ENCODE measurements at regions not wholly inside any gene's neighbourhood (a gene's known extent, or its start where the extent isn't known, plus 50 kb on each side); places are given as distances from the start of the nearest gene placed in this dataset.
"Not testable (repeated sequence)": the region's sequence is repeated elsewhere in the genome, so short reads cannot be mapped to it uniquely, and the experiment has no call there.

DNA sequence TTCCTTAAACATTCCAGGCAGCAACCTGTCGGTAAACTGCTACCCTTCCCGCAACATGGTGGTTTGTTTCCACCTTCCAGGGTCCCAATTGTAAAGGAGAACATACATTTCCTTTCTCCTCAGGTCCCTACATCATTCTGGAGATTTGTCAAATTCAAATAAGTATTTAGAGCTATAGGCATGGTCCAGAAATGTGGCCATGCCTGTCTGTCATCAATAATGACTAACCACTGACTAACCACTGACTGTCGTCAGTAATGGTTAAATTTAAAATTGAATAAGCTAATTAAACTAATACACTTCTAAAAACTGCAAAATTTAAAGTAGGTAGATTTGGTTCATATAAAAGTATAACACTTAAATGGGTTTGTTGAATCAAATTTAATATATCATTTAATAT, 984.0 kb upstream of the SLC39A10 start:
- TF ChIP-seq, protein P1, sequence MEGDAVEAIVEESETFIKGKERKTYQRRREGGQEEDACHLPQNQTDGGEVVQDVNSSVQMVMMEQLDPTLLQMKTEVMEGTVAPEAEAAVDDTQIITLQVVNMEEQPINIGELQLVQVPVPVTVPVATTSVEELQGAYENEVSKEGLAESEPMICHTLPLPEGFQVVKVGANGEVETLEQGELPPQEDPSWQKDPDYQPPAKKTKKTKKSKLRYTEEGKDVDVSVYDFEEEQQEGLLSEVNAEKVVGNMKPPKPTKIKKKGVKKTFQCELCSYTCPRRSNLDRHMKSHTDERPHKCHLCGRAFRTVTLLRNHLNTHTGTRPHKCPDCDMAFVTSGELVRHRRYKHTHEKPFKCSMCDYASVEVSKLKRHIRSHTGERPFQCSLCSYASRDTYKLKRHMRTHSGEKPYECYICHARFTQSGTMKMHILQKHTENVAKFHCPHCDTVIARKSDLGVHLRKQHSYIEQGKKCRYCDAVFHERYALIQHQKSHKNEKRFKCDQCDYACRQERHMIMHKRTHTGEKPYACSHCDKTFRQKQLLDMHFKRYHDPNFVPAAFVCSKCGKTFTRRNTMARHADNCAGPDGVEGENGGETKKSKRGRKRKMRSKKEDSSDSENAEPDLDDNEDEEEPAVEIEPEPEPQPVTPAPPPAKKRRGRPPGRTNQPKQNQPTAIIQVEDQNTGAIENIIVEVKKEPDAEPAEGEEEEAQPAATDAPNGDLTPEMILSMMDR (IDR thresholded peaks at IDR 0.05; ENCODE audit: extremely low read depth, low read depth, low read length), result no peak
- no peaks in the 10 kb centered on the region for H4K20me1 ChIP-seq (ENCODE audit: insufficient read depth, low read length)
- no peak overlapping the region for H2AFZ ChIP-seq (ENCODE audit: low read length)
- no peaks in the 10 kb centered on the region for H3K27me3 ChIP-seq (ENCODE audit: insufficient read depth, low read length)
- no peak overlapping the region for H3K4me2 ChIP-seq (ENCODE audit: insufficient read depth, low read length)
- H3K9me3 ChIP-seq (ENCODE audit: low read depth, low read length), result peaks cover 1% of the 10 kb centered on the region
- no peak overlapping the region for H3K27ac ChIP-seq (ENCODE audit: low read depth, low read length)
- no peaks in the 10 kb centered on the region for H3K4me1 ChIP-seq (ENCODE audit: insufficient read depth, low read length)
- DNase-seq (ENCODE audit: insufficient read length, low spot score, missing footprints), result no peak
- no peaks in the 10 kb centered on the region for H3K36me3 ChIP-seq (ENCODE audit: insufficient read depth, low read length)
- no peaks in the 10 kb centered on the region for H3K79me2 ChIP-seq (ENCODE audit: insufficient read depth, low read length)
- H3K4me3 ChIP-seq (ENCODE audit: insufficient read depth, low read length), result no peak overlapping the region

DNA sequence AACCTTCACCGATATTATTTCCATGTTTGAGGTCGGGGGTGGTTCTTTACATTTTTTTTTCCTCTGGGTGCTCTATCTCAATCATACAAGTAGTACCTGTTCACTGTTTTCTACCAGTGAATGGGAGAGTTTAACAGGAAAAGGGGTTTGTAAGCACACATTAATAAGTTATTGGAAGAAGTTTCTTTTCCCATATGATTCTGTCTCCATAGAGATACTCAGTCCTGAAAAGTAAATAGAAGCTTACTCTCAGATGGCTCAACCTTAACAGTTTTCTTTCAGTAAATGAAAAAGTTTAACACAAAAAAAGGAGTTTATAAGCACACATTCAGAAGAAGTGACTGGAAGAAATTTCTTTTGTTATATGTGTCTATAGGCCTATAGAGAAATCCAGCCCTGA, 995.6 kb upstream of the SLC39A10 start:
- H4K20me1 ChIP-seq (ENCODE audit: insufficient read depth, low read length), result no peaks in the 10 kb centered on the region
- H3K36me3 ChIP-seq (ENCODE audit: insufficient read depth, low read length), result no peaks in the 10 kb centered on the region
- no peak overlapping the region for H3K4me3 ChIP-seq (ENCODE audit: insufficient read depth, low read length)
- no peaks in the 10 kb centered on the region for H3K4me1 ChIP-seq (ENCODE audit: insufficient read depth, low read length)
- H3K79me2 ChIP-seq (ENCODE audit: insufficient read depth, low read length), result no peaks in the 10 kb centered on the region
- no peak overlapping the region for H2AFZ ChIP-seq (ENCODE audit: low read length)
- no peaks in the 10 kb centered on the region for H3K9me3 ChIP-seq (ENCODE audit: low read depth, low read length)
- H3K27me3 ChIP-seq (ENCODE audit: insufficient read depth, low read length), result no peaks in the 10 kb centered on the region
- H3K4me2 ChIP-seq (ENCODE audit: insufficient read depth, low read length), result no peak overlapping the region
- TF ChIP-seq, protein P1 (IDR thresholded peaks at IDR 0.05; ENCODE audit: extremely low read depth, low read depth, low read length), result no peak
- DNase-seq (ENCODE audit: insufficient read length, low spot score, missing footprints), result no peak
- no peak overlapping the region for H3K27ac ChIP-seq (ENCODE audit: low read depth, low read length)

DNA sequence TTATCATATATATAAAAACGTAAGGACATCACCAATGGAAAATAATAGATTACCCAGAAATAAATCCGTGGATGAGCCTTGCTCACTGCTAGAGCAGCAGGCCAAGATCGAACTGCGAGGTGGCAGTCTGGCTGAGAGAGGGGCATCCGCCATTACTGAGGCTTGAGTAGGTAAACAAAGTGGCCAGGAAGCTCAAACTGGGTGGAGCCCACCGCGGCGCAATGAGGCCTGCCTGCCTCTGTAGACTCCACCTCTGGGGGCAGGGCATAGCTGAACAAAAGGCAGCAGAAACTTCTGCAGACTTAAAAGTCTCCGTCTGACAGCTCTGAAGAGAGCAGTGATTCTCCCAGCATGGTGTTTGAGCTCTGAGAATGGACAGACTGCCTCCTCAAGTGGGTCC, 1018.0 kb upstream of the SLC39A10 start:
- not testable (repeated sequence) for H3K79me2 ChIP-seq (ENCODE audit: insufficient read depth, low read length); H3K36me3 ChIP-seq (ENCODE audit: insufficient read depth, low read length); H2AFZ ChIP-seq (ENCODE audit: low read length); H3K4me3 ChIP-seq (ENCODE audit: insufficient read depth, low read length); DNase-seq (ENCODE audit: insufficient read length, low spot score, missing footprints); H3K4me2 ChIP-seq (ENCODE audit: insufficient read depth, low read length); H3K27me3 ChIP-seq (ENCODE audit: insufficient read depth, low read length); H3K9me3 ChIP-seq (ENCODE audit: low read depth, low read length); H3K27ac ChIP-seq (ENCODE audit: low read depth, low read length); H4K20me1 ChIP-seq (ENCODE audit: insufficient read depth, low read length); H3K4me1 ChIP-seq (ENCODE audit: insufficient read depth, low read length)

DNA sequence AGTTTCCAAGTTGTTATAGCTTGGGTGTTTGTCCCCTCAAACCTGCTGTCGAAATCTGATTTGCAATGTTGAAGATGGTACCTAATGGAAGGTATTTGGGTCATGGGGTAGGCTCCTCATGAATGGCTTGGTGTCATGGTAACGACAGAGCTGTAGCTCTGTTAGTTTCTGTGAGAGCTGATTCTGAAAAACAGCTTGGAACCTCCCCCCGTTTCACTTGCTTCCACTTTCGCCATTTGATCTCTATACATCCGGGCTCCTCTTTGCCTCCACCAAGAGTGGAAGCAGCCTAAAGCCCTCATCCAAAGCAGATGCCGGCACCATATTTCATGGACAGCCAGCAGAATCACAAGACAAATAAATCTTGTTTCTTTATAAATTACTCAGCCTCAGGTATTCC, 1035.1 kb upstream of the SLC39A10 start:
- Histone ChIP-seq H2AFZ (ENCODE audit: low read length) (no peak overlapping the region), H3K4me2 (ENCODE audit: insufficient read depth, low read length) (no peak overlapping the region), H3K27me3 (ENCODE audit: insufficient read depth, low read length) (no peaks in the 10 kb centered on the region), H3K9me3 (ENCODE audit: low read depth, low read length) (no peaks in the 10 kb centered on the region), H3K36me3 (ENCODE audit: insufficient read depth, low read length) (no peaks in the 10 kb centered on the region), H3K4me3 (ENCODE audit: insufficient read depth, low read length) (no peak overlapping the region), H3K79me2 (ENCODE audit: insufficient read depth, low read length) (no peaks in the 10 kb centered on the region), H4K20me1 (ENCODE audit: insufficient read depth, low read length) (no peaks in the 10 kb centered on the region), H3K4me1 (ENCODE audit: insufficient read depth, low read length) (no peaks in the 10 kb centered on the region), H3K27ac (ENCODE audit: low read depth, low read length) (no peak overlapping the region)
- TF ChIP-seq, protein P1 (IDR thresholded peaks at IDR 0.05; ENCODE audit: extremely low read depth, low read depth, low read length), result no peak
- DNase-seq (ENCODE audit: insufficient read length, low spot score, missing footprints), result no peak

DNA sequence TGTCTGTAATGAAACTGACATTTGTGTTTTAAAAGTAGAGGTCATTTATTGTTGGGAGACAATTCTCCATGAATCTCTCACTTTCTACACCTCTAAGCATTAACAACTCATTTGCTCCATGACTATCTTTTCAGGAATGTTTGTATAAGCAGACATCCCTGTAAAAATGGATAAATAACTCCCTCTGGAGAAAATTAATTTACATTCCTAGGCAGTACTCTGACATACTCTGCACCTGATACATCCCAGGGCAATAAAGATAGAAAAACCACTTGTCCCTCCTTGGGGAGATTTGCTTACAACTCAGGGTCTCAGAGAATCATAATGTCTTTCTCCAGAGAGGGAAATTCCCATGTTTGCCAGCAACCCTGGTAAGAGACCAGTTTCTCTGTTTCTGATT, 1037.7 kb upstream of the SLC39A10 start:
- H3K4me3 ChIP-seq (ENCODE audit: insufficient read depth, low read length), result no peak overlapping the region
- no peaks in the 10 kb centered on the region for H3K36me3 ChIP-seq (ENCODE audit: insufficient read depth, low read length)
- no peaks in the 10 kb centered on the region for H3K79me2 ChIP-seq (ENCODE audit: insufficient read depth, low read length)
- DNase-seq (ENCODE audit: insufficient read length, low spot score, missing footprints), result no peak
- TF ChIP-seq, protein P1 (IDR thresholded peaks at IDR 0.05; ENCODE audit: extremely low read depth, low read depth, low read length), result no peak
- H3K9me3 ChIP-seq (ENCODE audit: low read depth, low read length), result no peaks in the 10 kb centered on the region
- no peak overlapping the region for H2AFZ ChIP-seq (ENCODE audit: low read length)
- no peak overlapping the region for H3K27ac ChIP-seq (ENCODE audit: low read depth, low read length)
- no peaks in the 10 kb centered on the region for H3K27me3 ChIP-seq (ENCODE audit: insufficient read depth, low read length)
- no peaks in the 10 kb centered on the region for H4K20me1 ChIP-seq (ENCODE audit: insufficient read depth, low read length)
- no peak overlapping the region for H3K4me2 ChIP-seq (ENCODE audit: insufficient read depth, low read length)
- no peaks in the 10 kb centered on the region for H3K4me1 ChIP-seq (ENCODE audit: insufficient read depth, low read length)

All from osteoblast (primary cell).